ENCODE measurements at regions not wholly inside any gene's neighbourhood (a gene's known extent, or its start where the extent isn't known, plus 50 kb on each side); places are given as distances from the start of the nearest gene placed in this dataset.

DNA sequence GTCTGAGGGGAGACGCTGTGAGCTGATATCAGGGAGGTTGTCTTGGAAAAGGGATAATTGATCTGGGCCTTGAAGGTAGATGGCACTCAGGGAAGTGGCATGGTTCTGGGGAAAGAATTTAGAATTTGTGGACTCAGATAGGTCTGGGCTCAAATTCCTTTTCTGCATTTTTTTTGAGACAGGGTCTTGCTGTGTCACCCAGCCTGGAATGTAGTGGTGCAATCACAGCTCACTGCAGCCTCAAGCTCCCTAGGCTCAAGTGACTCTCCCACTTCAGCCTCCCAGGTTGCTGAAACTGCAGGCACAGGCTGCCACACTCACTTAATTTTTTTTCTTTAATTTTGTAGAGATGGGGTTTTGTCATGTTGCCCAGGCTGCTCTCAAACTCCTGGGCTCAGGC lies 98.1 kb upstream of the NCOR2 start:
- Histone ChIP-seq H3K9ac (ENCODE audit: insufficient read length) (no peak overlapping the region), H3K4me3 (no peak overlapping the region), H3K9me3 (ENCODE audit: low read depth, low read length) (0 out of 2 replicates have a peak, but pooled peaks cover 2% of the 10 kb centered on the region), H3K36me3 (ENCODE audit: insufficient read depth, low read length) (no peaks in the 10 kb centered on the region), H3K27ac (no peak overlapping the region)
- DNase-seq (ENCODE audit: low read depth, low spot score), result no peak
- TF ChIP-seq POLR2AphosphoS5 (IDR thresholded peaks at IDR 0.05; ENCODE audit: borderline replicate concordance, low read depth, low read length) (no peak), EZH2 (IDR thresholded peaks at IDR 0.05) (no peak), FOXP2 (optimal IDR thresholded peaks at IDR 0.05; ENCODE audit: control extremely low read depth, extremely low read length, insufficient read depth) (no peak)

DNA sequence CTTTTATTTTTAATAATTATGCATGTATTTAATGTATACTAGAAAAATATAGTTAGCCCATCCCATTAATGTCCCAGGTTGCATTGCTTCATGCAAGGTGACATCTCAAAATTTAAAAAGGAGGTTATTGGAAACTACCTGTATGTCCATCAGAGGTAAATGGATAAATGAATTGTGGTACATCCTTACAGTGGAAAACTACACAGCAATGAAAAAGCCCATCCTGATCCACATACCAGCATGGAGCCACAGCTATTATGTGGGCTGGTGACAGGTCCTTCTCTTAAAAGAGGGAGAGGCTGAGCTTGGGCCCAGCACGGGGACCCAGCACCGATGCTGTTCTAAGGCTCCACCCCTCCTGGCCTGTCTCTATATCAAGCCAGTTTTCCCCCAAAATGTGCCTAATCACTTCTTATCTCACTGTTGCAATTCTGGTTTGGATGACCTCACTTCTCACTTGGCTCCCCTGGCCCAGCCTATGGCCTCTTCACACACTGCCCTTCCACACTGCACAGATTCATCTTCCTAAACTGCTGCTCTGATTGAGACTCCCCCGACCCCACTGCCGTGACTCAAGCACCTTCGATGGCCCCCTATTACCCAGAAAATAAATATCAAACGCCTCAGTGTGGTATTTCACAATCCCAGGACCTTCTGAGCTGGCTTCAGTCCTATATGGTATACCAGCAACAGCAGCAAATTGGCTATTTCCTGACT lies 97.1 kb upstream of the NCOR2 start:
- TF ChIP-seq EZH2 (IDR thresholded peaks at IDR 0.05) (no peak), FOXP2 (optimal IDR thresholded peaks at IDR 0.05; ENCODE audit: control extremely low read depth, extremely low read length, insufficient read depth) (no peak), POLR2AphosphoS5 (IDR thresholded peaks at IDR 0.05; ENCODE audit: borderline replicate concordance, low read depth, low read length) (no peak)
- DNase-seq (ENCODE audit: low read depth, low spot score), result no peak
- H3K4me3 ChIP-seq, result no peak overlapping the region

DNA sequence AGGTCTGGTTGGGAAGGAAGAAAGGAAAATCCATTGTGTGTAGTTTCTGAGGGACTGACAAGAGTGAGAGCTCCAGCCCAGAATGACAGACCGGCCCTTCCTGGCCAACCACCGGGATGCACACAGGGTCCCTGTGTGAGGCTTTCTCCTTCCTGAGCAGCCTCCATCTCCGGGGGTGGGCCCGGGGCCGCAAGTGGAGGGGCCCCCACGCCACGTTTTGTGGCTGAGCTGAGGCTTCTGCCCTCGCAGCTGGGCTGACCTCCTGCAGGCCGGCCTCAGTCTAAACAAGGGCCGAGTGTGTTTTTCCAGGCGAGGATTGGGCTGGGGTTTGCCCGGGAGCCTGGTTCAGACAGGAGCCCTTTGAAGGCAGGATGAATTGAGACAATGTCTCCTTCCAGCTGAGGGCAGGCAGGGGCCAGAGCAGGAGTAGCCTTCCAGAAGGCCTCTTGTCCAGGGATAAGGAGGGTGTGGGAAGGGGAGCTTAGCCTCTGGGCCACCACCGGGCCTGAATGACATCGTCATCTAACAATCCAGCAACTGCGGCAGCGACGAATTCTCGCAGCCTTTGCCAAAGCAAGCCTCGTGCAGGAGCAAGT lies 96.5 kb upstream of the NCOR2 start:
- H3K4me3 ChIP-seq, result no peak overlapping the region
- no peak for TF ChIP-seq POLR2AphosphoS5 (IDR thresholded peaks at IDR 0.05; ENCODE audit: borderline replicate concordance, low read depth, low read length)
- TF ChIP-seq FOXP2 (optimal IDR thresholded peaks at IDR 0.05; ENCODE audit: control extremely low read depth, extremely low read length, insufficient read depth), result no peak
- no peak for TF ChIP-seq EZH2 (IDR thresholded peaks at IDR 0.05)
- H3K9me3 ChIP-seq (ENCODE audit: low read depth, low read length), result 0 out of 2 replicates have a peak, but pooled peaks cover 2% of the 10 kb centered on the region
- H3K9ac ChIP-seq (ENCODE audit: insufficient read length), result no peak overlapping the region
- no peaks in the 10 kb centered on the region for H3K36me3 ChIP-seq (ENCODE audit: insufficient read depth, low read length)
- DNase-seq (ENCODE audit: low read depth, low spot score), result no peak
- H3K27ac ChIP-seq, result no peak overlapping the region

More for the DNA sequence above, 97.1 kb upstream of the NCOR2 start:
- Histone ChIP-seq H3K9ac (ENCODE audit: insufficient read length) (no peak overlapping the region), H3K27ac (no peak overlapping the region), H3K36me3 (ENCODE audit: insufficient read depth, low read length) (no peaks in the 10 kb centered on the region), H3K9me3 (ENCODE audit: low read depth, low read length) (0 out of 2 replicates have a peak, but pooled peaks cover 2% of the 10 kb centered on the region)

DNA sequence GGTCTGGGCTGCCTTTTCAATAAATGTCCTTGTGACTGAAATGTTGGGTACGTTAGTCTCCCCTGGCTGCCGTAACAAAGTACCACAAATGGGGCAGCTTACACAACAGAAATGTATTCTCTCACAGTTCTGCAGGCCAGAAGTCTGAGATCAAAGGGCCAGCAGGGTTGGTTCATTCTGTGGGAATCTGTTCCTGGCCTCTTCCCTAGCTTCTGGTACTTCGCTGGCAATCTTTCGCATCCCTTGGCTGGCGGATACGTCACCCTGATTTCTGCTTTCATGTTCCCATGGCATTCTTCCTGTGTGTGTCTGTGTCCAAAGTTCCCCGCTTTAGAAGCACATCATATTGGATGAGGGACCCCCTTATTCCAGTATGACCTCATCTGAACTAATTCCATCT lies 95.8 kb upstream of the NCOR2 start:
- TF ChIP-seq EZH2 (IDR thresholded peaks at IDR 0.05) (no peak), POLR2AphosphoS5 (IDR thresholded peaks at IDR 0.05; ENCODE audit: borderline replicate concordance, low read depth, low read length) (no peak), FOXP2 (optimal IDR thresholded peaks at IDR 0.05; ENCODE audit: control extremely low read depth, extremely low read length, insufficient read depth) (no peak)

DNA sequence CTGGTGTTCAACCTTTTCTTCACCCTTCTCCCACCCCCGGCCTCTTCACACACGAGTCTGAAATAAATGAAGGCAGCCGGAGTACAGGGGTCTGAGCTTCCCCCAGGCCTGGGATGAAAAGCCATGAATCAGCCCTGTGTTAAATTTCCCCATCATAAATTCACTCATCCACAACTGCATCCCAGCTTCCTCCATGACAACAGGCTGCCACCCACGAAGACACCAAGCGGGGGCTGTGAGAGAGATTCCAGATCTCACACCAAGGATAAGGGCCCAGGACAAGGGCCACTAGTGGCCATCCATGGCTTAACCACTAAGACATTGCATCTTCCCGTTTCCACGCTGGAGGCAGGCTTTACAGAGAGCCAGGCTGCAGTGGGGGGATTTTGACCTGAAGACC lies 93.9 kb upstream of the NCOR2 start:
- TF ChIP-seq EZH2 (IDR thresholded peaks at IDR 0.05) (no peak), POLR2AphosphoS5 (IDR thresholded peaks at IDR 0.05; ENCODE audit: borderline replicate concordance, low read depth, low read length) (no peak), FOXP2 (optimal IDR thresholded peaks at IDR 0.05; ENCODE audit: control extremely low read depth, extremely low read length, insufficient read depth) (no peak)
- no peak for DNase-seq (ENCODE audit: low read depth, low spot score)

More for the DNA sequence above, 95.8 kb upstream of the NCOR2 start:
- Histone ChIP-seq H3K36me3 (ENCODE audit: insufficient read depth, low read length) (no peaks in the 10 kb centered on the region), H3K27ac (no peak overlapping the region), H3K9ac (ENCODE audit: insufficient read length) (no peak overlapping the region), H3K9me3 (ENCODE audit: low read depth, low read length) (0 out of 2 replicates have a peak, but pooled peaks cover 2% of the 10 kb centered on the region), H3K4me3 (no peak overlapping the region)
- no peak for DNase-seq (ENCODE audit: low read depth, low spot score)

DNA sequence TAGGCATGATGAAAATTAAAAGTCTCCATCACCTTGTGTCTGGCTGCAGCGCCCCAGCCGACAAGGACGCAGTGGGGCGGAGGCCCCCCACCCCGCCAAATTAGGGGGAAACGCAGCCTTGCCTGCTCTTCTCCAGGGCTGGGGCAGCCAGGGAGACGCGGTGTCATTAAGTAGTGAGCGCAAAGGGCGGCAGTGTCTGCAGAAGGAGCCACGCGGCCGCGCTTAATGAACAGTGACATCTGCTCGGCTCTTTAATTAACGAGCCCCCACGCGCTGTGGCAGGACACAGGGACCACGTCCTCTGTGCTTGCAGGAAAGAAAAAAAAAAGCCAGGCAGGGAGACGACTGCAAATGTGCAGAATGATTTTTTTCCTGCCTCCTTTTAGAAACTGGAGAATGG lies 93.4 kb upstream of the NCOR2 start:
- H3K4me3 ChIP-seq, result no peak overlapping the region
- 0 out of 2 replicates have a peak, but pooled peaks cover 2% of the 10 kb centered on the region for H3K9me3 ChIP-seq (ENCODE audit: low read depth, low read length)
- TF ChIP-seq FOXP2 (optimal IDR thresholded peaks at IDR 0.05; ENCODE audit: control extremely low read depth, extremely low read length, insufficient read depth) (no peak), EZH2 (IDR thresholded peaks at IDR 0.05) (no peak), POLR2AphosphoS5 (IDR thresholded peaks at IDR 0.05; ENCODE audit: borderline replicate concordance, low read depth, low read length) (no peak)
- no peaks in the 10 kb centered on the region for H3K36me3 ChIP-seq (ENCODE audit: insufficient read depth, low read length)
- H3K27ac ChIP-seq, result no peak overlapping the region
- H3K9ac ChIP-seq (ENCODE audit: insufficient read length), result no peak overlapping the region
- no peak for DNase-seq (ENCODE audit: low read depth, low spot score)

More for the DNA sequence above, 93.9 kb upstream of the NCOR2 start:
- 0 out of 2 replicates have a peak, but pooled peaks cover 2% of the 10 kb centered on the region for H3K9me3 ChIP-seq (ENCODE audit: low read depth, low read length)
- H3K36me3 ChIP-seq (ENCODE audit: insufficient read depth, low read length), result no peaks in the 10 kb centered on the region
- H3K4me3 ChIP-seq, result no peak overlapping the region
- H3K9ac ChIP-seq (ENCODE audit: insufficient read length), result no peak overlapping the region
- H3K27ac ChIP-seq, result no peak overlapping the region

DNA sequence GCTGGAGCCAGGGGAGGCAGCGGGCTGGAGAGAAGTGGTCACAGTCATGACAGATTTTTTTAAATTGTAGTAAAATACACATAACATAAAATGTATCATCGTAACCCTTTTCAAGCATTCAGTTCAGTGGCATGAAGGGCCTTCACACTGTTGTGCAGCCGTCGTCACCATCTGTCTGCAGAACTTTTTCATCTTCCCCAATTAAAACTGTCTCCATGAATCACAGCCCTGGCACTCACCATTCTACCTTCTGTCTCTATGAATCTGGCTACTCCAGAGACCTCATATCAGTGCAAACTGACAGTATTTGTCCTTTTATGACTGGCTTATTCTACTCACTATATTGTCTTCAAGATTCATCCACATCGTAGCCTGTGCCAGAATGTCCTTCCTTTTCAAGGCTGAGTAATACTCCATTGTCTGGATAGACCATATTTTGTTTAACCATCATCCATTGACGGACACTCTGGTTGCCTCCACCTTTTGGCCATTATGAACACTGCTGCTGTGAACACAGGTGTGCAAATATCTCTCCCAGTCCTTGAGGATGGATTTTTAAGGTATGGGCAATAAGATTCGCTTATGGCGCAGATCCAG lies 91.5 kb upstream of the NCOR2 start:
- no peak for DNase-seq (ENCODE audit: low read depth, low spot score)
- Histone ChIP-seq H3K27ac (no peak overlapping the region), H3K9me3 (ENCODE audit: low read depth, low read length) (0 out of 2 replicates have a peak, but pooled peaks cover 2% of the 10 kb centered on the region), H3K4me3 (no peak overlapping the region), H3K36me3 (ENCODE audit: insufficient read depth, low read length) (no peaks in the 10 kb centered on the region), H3K9ac (ENCODE audit: insufficient read length) (no peak overlapping the region)
- TF ChIP-seq FOXP2 (optimal IDR thresholded peaks at IDR 0.05; ENCODE audit: control extremely low read depth, extremely low read length, insufficient read depth) (no peak), EZH2 (IDR thresholded peaks at IDR 0.05) (no peak), POLR2AphosphoS5 (IDR thresholded peaks at IDR 0.05; ENCODE audit: borderline replicate concordance, low read depth, low read length) (no peak)

DNA sequence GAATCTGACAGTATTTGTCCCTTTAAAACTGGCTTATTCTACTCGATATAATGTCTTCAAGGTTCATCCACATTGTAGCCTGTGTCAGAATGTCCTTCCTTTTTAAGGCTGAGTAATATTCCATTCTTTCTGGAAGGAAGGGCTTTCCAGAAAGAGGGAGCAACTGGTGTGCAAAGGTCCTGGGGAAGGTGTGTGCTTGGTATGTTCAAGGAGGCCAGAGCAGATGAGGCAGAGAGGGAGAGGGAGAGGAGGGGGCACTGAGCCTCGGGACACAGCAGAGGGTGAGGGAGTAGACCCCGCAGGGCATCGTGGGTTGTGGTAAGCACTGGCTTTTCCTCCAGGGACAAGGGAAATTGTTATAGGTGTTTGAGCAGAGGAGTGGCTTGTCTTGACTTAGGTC lies 90.9 kb upstream of the NCOR2 start:
- Histone ChIP-seq H3K27ac (no peak overlapping the region), H3K9me3 (ENCODE audit: low read depth, low read length) (0 out of 2 replicates have a peak, but pooled peaks cover 2% of the 10 kb centered on the region), H3K4me3 (no peak overlapping the region), H3K36me3 (ENCODE audit: insufficient read depth, low read length) (no peaks in the 10 kb centered on the region), H3K9ac (ENCODE audit: insufficient read length) (no peak overlapping the region)
- TF ChIP-seq FOXP2 (optimal IDR thresholded peaks at IDR 0.05; ENCODE audit: control extremely low read depth, extremely low read length, insufficient read depth), result no peak
- TF ChIP-seq EZH2 (IDR thresholded peaks at IDR 0.05), result no peak
- no peak for TF ChIP-seq POLR2AphosphoS5 (IDR thresholded peaks at IDR 0.05; ENCODE audit: borderline replicate concordance, low read depth, low read length)
- DNase-seq (ENCODE audit: low read depth, low spot score), result no peak

All from SK-N-MC (cell line).